HG03064 (cell line): ENCODE measurements at regions not wholly inside any gene's neighbourhood (a gene's known extent, or its start where the extent isn't known, plus 50 kb on each side); places are given as distances from the start of the nearest gene placed in this dataset.
"Not testable (repeated sequence)": the region's sequence is repeated elsewhere in the genome, so short reads cannot be mapped to it uniquely, and the experiment has no call there.

Experiments used
- ATAC-seq: cut with Tn5 transposase; IDR thresholded peaks from one replicate; pipeline ENCODE4 v1.9.1; 2021; ENCODE audit warnings: low read depth; ENCODE audit not compliant: unreplicated experiment

DNA sequence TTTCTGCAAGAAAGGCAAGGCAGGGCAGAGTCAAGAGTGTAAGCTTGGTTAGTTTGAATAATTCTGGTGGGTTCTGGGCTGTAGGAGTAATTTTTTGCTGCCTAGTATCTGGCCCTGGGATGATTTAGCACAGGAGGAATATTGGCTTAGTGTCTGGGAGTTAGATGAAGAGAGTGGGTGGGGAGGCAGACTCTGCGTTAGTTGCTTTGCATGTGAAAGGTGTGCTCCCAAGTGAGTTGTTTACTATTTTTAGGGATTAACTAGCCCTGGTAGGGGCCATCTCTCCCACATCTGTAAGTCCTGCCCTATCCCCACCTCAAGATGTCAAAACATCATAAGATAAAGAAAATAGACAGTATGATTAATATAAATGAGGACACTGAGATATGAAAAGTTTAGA is 249.7 kb downstream of the LRIG3 start:
- ATAC-seq, result no peak

DNA sequence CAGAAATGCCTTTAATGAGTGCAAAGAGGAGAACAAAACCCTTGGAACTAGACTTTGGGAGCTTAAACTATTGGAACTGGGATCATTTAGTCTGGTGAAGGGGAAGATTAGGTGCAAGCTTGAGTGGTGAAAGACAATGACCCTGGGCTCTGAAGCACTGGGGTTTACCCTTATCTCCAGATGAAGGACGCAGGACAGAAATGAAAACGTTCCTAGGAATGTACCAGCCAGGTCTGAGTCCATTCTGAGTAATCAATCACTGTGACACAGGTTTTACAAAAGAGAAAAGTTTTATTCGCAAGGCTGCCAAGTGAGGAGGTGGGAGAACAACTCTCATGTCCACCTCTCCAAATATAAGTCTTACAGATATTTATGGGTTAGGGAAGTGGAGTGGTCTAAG is 249.1 kb downstream of the LRIG3 start:
- no peak for ATAC-seq

DNA sequence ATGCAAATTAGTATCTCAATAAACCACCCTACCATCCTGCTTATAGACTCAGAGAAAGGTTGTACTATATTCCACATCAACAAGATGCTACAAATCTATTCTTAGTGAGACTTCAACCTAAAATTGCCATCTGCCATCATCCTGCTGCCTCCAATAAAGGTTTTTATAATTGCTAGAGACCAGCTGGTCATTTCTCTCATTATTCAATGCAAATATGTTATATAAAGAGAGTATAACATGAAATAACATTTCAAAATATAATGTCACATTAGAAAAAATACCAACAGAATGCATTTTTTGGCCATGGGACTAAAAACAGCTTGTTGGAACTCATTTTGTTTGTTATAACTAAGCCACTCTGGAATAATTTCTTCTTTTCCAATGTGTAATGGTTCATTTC is 247.3 kb downstream of the LRIG3 start:
- ATAC-seq, result no peak

DNA sequence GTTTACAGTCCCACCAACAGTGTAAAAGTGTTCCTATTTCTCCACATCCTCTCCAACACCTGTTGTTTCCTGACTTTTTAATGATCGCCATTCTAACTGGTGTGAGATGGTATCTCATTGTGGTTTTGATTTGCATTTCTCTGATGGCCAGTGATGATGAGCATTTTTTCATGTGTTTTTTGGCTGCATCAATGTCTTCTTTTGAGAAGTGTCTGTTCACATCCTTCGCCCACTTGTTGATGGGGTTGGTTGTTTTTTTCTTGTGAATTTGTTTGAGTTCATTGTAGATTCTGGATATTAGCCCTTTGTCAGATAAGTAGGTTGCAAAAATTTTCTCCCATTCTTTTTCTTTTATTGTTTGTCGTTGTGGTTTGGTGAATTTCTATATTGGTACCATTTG is 242.5 kb downstream of the LRIG3 start:
- not testable (repeated sequence) for ATAC-seq

DNA sequence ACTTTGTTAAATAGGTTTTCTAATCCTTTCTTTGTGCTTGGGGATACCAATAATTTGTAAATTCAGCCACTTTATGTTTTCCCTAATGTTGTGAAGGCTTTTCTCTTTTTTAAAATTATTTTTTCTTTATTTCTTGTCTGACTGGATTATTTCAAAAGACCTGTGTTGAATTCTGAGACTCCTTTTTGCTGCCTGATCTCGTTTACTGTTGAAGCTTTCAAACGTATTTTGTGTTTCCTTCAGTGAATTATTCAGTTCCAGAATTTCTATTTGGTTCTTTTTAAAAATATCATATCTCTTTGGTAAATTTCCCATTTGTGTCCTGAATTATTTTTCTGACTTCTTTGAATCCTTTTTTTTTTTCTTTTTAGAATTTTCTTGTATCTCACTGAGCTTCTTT is 241.6 kb downstream of the LRIG3 start:
- ATAC-seq, result no peak

DNA sequence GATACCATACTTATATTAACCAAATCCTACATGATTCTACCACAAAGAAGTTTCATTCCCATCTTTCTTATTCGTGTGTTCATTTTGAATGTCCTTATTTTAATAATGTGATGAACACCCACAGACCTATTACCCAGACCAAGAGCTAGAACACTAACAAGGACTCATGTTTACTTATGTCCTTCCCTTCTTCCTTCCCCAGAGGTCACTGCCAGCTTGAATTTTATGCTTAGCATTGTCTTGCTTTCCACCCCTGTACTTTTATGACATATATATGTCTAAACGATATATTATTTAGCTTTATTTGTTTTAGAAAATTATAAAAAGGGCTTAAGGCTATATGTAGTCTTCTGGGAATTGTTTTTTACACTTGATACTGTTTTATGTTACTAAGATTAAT is 238.6 kb downstream of the LRIG3 start:
- ATAC-seq, result no peak

DNA sequence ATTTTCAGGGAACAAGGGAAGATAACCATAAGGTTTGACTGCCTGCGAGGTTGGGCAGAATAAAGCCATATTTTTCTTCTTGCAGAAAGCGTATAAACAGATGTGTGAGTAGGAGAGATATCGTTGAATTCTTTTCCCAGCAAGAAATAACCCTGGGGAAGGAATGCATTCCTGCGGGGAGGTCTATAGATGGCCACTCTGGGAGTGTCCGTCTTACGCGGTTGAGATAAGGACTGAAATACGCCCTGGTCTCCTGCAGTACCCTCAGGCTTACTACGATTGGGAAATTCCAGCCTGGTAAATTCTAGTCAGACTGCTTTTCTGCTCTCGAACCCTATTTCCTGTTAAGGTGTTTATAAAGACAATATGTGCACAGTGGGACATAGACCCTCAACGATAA is 225.0 kb downstream of the LRIG3 start:
- ATAC-seq, result no peak

DNA sequence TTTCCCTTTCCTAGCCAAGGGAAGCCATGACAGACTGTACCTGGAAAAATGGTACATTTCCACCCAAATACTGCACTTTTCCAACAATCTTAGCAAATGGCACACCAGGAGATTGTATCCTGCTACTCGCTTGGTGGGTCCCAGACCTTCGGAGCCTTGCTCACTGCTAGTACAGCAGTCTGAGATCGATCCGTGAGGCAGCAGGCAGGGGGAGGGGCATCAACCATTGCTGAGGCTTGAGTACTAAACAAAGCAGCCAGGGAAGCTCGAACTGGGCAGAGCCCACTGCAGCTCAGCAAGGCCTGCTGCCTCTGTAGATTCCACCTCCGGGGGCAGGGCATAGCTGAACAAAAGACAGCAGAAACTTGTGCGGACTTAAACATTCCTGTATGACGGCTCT is 218.8 kb downstream of the LRIG3 start:
- no peak for ATAC-seq

DNA sequence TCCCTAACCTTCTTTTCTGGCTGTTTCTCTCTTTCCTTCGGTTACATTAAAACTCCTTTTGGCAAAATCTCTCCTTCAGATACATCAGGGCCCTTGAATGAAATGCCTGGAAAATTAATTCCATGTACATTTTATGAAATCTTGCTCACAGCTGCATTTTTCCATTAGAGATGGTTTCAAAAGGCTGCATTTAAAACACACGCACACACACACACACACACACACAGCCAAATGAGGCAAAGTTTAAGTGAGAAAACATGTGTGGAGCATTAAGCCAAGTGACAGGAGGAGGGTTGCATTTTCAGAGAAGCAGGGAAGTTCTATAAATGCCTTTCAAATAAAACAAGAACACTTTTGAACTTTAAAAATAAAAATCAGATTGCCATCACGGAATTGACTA is 216.4 kb downstream of the LRIG3 start:
- no peak for ATAC-seq

DNA sequence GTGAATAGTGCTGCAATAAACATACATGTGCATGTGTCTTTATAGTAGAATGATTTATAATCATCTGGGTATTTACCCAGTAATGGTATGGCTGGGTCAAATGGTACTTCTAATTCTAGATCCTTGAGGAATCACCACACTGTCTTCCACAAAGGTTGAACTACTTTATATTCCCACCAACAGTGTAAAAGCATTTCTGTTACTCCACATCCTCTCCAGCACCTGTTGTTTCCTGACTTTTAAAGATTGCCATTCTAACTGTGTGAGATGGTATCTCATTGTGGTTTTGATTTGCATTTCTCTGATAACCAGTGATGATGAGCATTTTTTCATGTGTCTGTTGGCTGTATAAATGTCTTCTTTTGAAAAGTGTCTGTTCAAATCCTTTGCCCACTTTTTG is 215.5 kb downstream of the LRIG3 start:
- ATAC-seq, result not testable (repeated sequence)

DNA sequence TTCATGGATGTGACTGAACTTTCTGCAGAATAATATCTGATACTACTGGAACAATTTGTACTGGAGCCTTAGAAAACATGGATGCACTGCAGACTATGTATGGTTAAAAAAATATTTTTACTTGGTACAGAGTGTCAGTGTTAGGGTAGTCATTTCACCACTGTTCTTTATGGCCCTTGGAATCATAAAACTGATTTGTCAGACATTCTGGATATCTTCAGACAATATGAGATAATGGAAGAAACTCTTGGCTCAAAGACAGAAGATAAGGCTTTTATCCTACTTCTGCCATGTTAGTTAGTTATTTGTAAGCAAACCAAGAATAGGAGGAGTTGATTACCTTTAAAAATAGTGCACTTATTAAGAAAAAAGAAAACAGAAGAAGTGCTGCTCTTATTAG is 209.4 kb downstream of the LRIG3 start:
- no peak for ATAC-seq

DNA sequence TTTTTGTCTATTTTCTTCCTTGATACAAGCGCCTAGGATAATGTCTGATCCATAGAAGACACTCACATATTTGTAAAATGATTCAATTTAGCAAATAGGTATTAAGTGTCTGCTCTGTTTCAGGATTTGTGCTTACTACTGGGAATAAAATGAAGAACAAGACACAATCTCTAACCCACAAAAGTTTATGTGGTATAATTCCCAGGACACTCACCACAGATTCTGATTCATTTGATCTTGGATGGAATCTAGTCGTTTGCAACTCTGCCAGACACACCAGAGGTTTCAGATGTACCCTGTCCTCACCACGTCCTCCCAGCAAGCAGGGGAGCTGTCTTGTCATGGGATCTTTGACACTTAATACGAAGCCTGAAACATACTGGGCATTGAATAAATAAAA is 208.3 kb downstream of the LRIG3 start:
- ATAC-seq, result no peak

DNA sequence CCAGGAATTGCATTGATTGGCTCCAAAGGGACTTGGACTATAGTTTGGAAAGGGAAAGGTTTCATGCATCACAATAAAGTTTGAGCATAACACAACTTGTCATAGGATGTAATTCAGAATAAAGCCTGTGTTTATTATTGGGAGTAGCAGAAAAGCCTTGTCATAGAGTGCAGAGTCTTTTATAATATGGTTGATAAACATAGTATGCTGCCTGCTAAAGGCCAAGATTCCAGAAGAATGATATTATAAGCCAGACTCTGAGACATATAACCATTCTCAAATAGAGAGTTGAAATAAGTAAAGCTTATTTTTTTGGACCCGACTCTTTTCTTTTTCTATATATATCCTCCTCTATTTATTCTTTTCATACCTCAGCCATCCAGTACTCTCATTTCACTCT is 207.3 kb downstream of the LRIG3 start:
- no peak for ATAC-seq

DNA sequence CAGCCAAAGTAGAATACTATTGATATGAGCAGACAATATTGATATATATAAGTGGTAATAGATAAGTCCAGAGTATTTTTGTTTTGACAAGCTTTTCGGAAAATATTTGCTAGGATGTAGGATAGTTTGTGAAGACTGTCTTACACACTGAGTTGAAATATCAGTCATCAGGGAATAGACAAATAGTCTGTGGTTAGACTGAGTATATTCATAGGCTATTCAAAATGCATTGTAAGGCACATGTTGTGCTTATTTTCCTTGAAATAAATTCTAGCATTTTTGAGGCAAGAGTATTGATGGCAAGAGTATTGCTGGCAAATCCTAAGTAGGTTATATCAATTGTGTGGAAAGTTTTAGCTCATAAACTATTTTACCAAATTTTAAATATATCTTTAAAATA is 201.1 kb downstream of the LRIG3 start:
- ATAC-seq, result no peak

DNA sequence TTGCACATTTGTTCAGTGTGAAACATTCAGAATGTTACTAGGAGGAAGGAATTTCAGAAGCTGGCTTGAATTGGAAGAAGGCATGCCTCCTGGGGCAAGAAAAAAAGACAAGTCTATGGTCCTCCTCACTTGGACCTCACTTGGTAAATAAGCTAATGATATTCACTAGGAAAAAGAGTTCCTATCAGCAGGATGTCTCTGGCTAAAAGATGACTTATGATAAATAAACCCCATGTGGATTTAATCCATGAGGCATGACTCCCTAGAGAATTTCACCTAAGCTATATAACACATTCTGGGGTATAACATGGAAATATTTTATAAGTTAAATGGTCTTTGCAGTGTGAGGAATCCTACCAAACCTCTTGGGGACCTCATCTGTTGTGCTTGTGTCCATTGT is 199.9 kb downstream of the LRIG3 start:
- no peak for ATAC-seq

DNA sequence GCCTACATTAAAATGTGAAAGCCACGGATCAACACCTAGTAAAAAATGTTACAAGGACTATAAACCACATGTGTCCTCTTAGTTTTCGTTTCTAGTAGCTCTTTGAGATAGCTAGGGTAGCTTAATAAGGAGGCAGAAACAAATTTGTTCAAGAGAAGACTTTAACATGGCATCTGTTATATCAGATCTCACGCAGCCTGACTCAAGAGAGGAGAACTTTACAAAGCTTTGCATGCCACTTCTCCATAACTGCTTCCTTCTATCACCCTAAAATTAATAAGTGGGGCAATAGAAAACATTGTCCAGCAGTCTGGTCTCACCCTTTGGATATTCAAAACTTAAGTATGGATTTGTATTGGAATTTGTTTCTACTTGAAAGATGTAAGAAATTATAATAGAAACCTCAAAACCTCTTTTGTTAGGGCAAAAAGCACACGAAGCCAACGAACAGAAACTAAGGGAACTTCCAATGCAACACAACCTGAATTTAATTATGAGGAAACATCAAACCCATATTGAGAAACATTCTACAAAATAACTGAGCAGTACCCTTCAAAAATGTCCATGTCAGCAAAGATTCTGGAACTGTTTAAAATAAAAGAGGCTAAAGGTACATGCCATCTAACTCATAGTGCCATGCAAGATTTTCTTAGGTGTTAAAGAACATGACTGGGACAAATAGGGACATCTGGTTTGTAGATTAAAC is 194.8 kb downstream of the LRIG3 start:
- no peak for ATAC-seq

DNA sequence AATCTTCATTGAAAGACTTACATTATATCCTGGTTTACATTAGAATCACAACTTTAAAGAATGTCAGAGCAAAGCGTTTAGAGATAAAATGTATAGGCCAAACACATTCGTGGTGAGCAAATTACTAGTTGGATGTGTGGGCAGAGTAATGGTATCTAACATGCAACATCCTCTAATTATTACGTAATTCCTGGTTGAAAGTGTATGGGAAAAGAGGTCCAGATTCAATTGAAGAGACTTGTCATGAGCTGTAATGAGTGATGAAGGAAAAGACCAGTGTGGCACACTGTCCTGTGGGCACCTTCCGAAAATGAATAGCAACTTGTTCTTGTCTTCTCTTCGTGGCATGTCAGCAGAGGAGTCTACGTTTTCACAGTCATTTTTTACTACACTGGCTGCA is 192.8 kb downstream of the LRIG3 start:
- ATAC-seq, result no peak

DNA sequence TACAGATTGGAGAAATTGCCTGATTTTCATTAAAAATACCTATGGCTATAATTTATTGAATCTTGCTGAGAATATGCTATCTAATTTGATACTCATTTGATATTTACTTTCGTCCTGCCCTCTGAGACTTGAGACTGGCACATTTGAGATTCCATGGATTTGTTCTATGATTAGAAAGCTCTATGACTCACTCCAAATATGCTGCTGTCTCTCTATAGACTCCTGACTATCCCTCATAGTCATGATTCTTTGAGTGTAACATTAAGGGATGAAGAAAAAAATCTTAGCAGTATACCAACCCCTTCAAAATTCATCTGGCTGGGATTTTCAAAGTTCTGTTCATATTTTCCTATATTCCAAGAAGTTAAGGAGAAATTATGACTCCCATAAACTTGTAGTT is 191.9 kb downstream of the LRIG3 start:
- ATAC-seq, result no peak

DNA sequence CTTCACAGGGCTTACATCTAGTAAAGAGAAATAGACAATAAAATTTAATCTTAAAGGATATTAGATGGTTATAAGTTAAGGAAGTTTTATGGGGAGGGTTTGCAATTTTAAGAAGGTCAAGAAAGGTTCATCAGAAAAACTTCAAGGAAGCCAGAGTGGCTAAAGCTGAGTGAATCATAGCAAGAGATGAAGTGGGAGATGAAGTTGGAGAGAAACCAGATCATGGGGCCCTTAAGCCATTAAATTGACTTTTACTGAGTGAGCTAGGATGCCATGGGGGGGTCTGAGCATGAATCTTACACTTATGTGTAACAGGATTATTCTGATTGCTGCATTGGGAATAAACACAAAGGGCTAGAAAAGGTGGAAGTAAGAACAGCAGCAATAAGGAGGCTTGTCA is 189.2 kb downstream of the LRIG3 start:
- no peak for ATAC-seq

DNA sequence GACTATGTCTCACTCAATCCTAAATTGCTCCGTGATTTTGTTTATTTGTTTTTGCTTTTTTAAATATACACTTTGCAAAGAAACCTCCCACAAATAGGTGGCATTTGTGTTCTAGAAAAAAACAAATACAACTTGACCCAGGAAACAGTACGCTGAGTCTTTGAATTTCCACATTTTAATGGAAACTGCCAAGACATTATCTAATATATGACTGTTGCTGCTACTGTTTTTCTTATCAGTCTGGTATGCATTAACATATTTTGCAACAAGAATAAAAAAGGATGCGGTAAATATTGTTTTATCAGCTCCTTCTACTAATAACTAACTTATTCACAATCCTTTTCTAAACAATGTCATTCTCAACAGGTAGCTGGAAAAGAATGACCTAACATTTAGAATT is 187.4 kb downstream of the LRIG3 start:
- ATAC-seq, result no peak

DNA sequence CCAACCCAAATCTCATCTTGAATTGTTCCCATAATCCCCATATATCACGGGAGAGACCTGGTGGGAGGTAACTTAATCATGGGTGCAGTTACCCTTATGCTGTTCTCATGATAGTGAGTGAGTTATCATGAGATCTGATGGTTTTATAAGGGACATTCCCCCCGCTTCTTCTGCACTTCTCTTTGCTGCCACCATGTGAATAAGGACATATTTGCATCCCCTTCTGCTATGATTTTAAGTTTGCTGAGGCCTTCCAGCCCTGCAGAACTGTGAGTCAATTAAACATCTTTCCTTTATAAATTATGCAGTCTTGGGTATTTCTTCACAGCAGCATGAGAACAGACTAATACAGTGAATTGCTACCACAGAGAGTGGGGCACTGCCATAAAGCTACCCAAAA is 179.1 kb downstream of the LRIG3 start:
- no peak for ATAC-seq

DNA sequence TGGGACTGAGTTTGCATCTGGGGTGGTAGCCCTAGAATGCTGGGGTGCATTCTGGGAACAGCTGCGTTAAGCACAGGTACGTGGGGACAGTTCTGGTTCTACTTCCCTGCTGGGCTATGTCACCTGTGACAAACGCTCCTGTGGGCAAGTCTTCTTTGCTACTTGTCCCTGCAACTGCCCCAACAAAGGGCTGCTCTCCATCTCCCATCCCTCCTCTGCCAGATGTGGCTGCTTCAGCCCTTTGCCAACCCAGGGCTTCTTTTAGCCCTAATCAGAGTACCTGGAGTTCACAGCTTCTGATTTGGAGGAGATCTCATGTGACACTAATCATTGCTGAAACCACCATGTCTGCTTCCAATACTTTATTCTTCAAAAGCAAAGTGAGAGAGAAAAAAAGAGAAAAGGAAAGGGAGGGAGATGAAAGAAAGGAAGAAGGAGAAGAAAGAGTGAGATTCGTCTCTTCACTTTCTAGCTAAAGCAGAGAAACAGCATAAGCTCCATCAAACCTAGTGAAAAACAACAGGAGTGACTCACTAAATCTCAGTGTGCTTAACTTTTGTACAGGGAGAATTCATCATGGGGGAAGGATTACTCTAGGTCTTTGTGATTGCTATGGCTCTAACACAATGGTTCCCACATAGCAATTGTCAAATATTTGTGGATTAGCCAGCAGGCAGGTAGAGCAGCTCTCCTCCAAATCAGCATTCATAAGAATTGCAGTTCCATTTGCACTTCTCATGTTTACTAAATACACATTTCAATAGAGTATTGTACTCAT is 174.8 kb downstream of the LRIG3 start:
- no peak for ATAC-seq
